Panc1 (cell line): ENCODE measurements at regions not wholly inside any gene's neighbourhood (a gene's known extent, or its start where the extent isn't known, plus 50 kb on each side); places are given as distances from the start of the nearest gene placed in this dataset.

ENCODE experiments used
- ATAC-seq: fragments of 200-7000 bp; cut with Tn5 transposase; 2 replicates; pipeline ENCODE4 v1.9.1; 2020; ENCODE audit warnings: mild to moderate bottlenecking, moderate library complexity
- BruUV-seq: library from RNA; stranded (reverse); fragments of 400-500 nt; replicated peaks from 2 replicates; lab custom pipeline; 2021; lab: Mats Ljungman, UMichigan
- CTCF ChIA-PET: fragments of 300-600 bp; sonication (Branson Sonifier 250); formaldehyde crosslinking; loops from one replicate; lab custom pipeline; 2022; ENCODE audit warnings: antibody characterized with exemption; lab: Charles Lee
- POLR2A ChIA-PET: fragments of 300-600 bp; sonication (Branson Sonifier 250); formaldehyde crosslinking; loops from one replicate; lab custom pipeline; 2022; ENCODE audit warnings: antibody characterized with exemption; lab: Charles Lee
- DNase-seq: peaks from one replicate; pipeline ENCODE4 v3.0.0-alpha.2; 2010; ENCODE audit warnings: low read depth, low spot score
- H3K27ac ChIP-seq: 2 replicates; pipeline ENCODE4 v1.5.1; 2011; ENCODE audit warnings: mild to moderate bottlenecking, low read length, inconsistent platforms
- H3K27me3 ChIP-seq: fragments of 200-500 bp; sonication (Bioruptor generic); 2 replicates; pipeline ENCODE4 v1.6.0; 2014; ENCODE audit warnings: low read length, inconsistent platforms; ENCODE audit not compliant: control insufficient read depth, insufficient read depth
- H3K36me3 ChIP-seq: fragments of 200-500 bp; sonication (Bioruptor generic); 2 replicates; pipeline ENCODE4 v1.5.1; 2014; ENCODE audit warnings: inconsistent platforms, mild to moderate bottlenecking, low read length, moderate library complexity; ENCODE audit not compliant: control insufficient read depth, insufficient read depth
- H3K4me1 ChIP-seq: 2 replicates; pipeline ENCODE4 v1.5.1; 2011; ENCODE audit warnings: inconsistent platforms, mild to moderate bottlenecking, low read length, moderate library complexity; ENCODE audit not compliant: control insufficient read depth, insufficient read depth
- H3K4me3 ChIP-seq, 2 experiments: 2 replicates each; pipeline ENCODE4 v1.5.1; 2011 to 2012; ENCODE audit warnings: low read depth in 2 of 2, low read length in 2 of 2, mild to moderate bottlenecking in 2 of 2, inconsistent platforms in 1 of 2, moderate library complexity in 1 of 2
- H3K9me3 ChIP-seq: fragments of 200-500 bp; sonication (Bioruptor generic); 2 replicates; pipeline ENCODE4 v1.5.1; 2014; ENCODE audit warnings: low read depth, mild to moderate bottlenecking, inconsistent platforms, low read length, moderate library complexity; ENCODE audit not compliant: control insufficient read depth, insufficient read depth
- CTCF ChIP-seq: fragments of 450-650 bp; IDR thresholded peaks from 2 replicates; pipeline ENCODE4 v1.5.1; 2017; ENCODE audit warnings: mild to moderate bottlenecking
- POLR2AphosphoS5 ChIP-seq: IDR thresholded peaks from 2 replicates; pipeline ENCODE4 v1.6.1; 2012; ENCODE audit warnings: mild to moderate bottlenecking, low read depth, low read length, moderate library complexity
- REST ChIP-seq, 2 experiments: IDR thresholded peaks; 2 replicates each; pipeline ENCODE4 v1.6.1; 2011 to 2012; ENCODE audit warnings: low read depth in 2 of 2, control low read depth in 1 of 2, low read length in 1 of 2, mild to moderate bottlenecking in 1 of 2, moderate library complexity in 1 of 2; ENCODE audit not compliant: insufficient read depth in 1 of 2
- SIN3A ChIP-seq: IDR thresholded peaks from 2 replicates; pipeline ENCODE4 v1.6.1; 2012; ENCODE audit warnings: low read depth, mild to moderate bottlenecking, low read length, moderate library complexity, borderline replicate concordance; ENCODE audit not compliant: insufficient read depth
- TCF7L2 ChIP-seq: IDR thresholded peaks from 2 replicates; pipeline ENCODE4 v1.6.1; 2011; ENCODE audit warnings: mild to moderate bottlenecking, low read depth, low read length, inconsistent platforms
- in situ Hi-C: cut with HindIII; loops from 2 replicates; pipeline ENCODE4 v1.10.0; 2016; ENCODE audit warnings: low sequenced_read_pairs, low pct_unique_long_range_greater_than_20kb
- intact Hi-C: fragments of 100-400 bp; cut with micrococcal nuclease; formaldehyde crosslinking; loops from one replicate; pipeline ENCODE4 v1.10.0; 2022; ENCODE audit not compliant: unreplicated experiment

DNA sequence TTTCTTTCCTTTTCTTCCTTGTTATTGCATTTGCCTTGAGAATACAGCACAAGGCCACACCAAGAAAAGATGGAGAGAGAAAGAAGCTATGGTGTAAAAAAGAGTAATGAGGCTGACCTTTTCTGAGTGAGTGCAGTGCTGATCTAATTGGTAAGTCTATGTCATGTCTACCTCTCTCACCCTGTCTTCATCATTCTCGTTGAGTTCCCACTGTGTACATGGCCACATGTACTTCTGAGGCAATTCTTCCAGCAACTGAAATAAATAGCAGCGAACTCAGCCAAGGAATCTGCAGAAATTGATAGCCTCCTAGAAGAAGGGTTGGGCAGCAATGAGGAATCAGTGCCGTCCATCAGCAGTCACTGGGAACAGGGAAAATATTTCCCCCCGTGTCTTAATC is 367.2 kb upstream of the SPTLC3 start:
- CTCF ChIA-PET, result no interaction called here

GRCh38 chr20:12644461-12644860 is 364.3 kb upstream of the SPTLC3 start:
- H3K27me3 ChIP-seq, result no peaks in the 10 kb centered on the region
- in situ Hi-C loops (no loop called here), intact Hi-C loops (no loop called here)
- BruUV-seq, result no TSS peak
- DNase-seq (no peak), ATAC-seq (no peak)
- ChIA-PET CTCF (no interaction called here), POLR2A (no interaction called here)
- no peaks in the 10 kb centered on the region for H3K4me1 ChIP-seq
- no peak overlapping the region for H3K27ac ChIP-seq
- no peak overlapping the region for H3K4me3 ChIP-seq
- no peaks in the 10 kb centered on the region for H3K36me3 ChIP-seq
- TF ChIP-seq CTCF, result no peak
- TF ChIP-seq REST (IDR thresholded peaks at IDR 0.05; ENCODE audit: insufficient read depth in 1 of 2, low read depth in 2 of 2, low read length in 1 of 2), result no peak
- TF ChIP-seq SIN3A, result no peak
- TF ChIP-seq TCF7L2, result no peak
- H3K9me3 ChIP-seq, result no peaks in the 10 kb centered on the region

More for the DNA sequence above, 367.2 kb upstream of the SPTLC3 start:
- ATAC-seq, result no peak
- Histone ChIP-seq H3K4me3 (no peak overlapping the region), H3K9me3 (no peaks in the 10 kb centered on the region), H3K27me3 (no peaks in the 10 kb centered on the region), H3K36me3 (no peaks in the 10 kb centered on the region), H3K27ac (no peak overlapping the region), H3K4me1 (no peaks in the 10 kb centered on the region)
- BruUV-seq, result no TSS peak
- intact Hi-C loops (no loop called here), in situ Hi-C loops (no loop called here)
- TF ChIP-seq REST (IDR thresholded peaks at IDR 0.05; ENCODE audit: insufficient read depth in 1 of 2, low read depth in 2 of 2, low read length in 1 of 2), result no peak
- no peak for TF ChIP-seq TCF7L2
- no peak for TF ChIP-seq CTCF
- no peak for TF ChIP-seq POLR2AphosphoS5
- no peak for TF ChIP-seq SIN3A
- POLR2A ChIA-PET, result no interaction called here
- no peak for DNase-seq
